ENCODE measurements at regions not wholly inside any gene's neighbourhood (a gene's known extent, or its start where the extent isn't known, plus 50 kb on each side); places are given as distances from the start of the nearest gene placed in this dataset.

- DNase-seq (ENCODE audit: low read depth in 2 of 2, low spot score in 1 of 2): no peak
Measured at GRCh38 chr9:38229504-38230155, 160.6 kb upstream of the SHB start.

- no peak for DNase-seq (ENCODE audit: low read depth in 2 of 2, low spot score in 1 of 2)
Measured at GRCh38 chr9:38229104-38229500, 160.1 kb upstream of the SHB start.

GRCh38 chr9:38228331-38229103 lies 159.5 kb upstream of the SHB start:
- DNase-seq (ENCODE audit: low read depth in 2 of 2, low spot score in 1 of 2): no peak

GRCh38 chr9:38227656-38228055 lies 158.6 kb upstream of the SHB start:
- no peak for DNase-seq (ENCODE audit: low read depth in 2 of 2, low spot score in 1 of 2)

GRCh38 chr9:38227061-38227540 lies 158.1 kb upstream of the SHB start:
- peak; percentile 31 to 35 for DNase-seq (ENCODE audit: low read depth in 2 of 2, low spot score in 1 of 2)

- no peak for DNase-seq (ENCODE audit: low read depth in 2 of 2, low spot score in 1 of 2)
Measured at GRCh38 chr9:38226491-38226951, 157.5 kb upstream of the SHB start.

GRCh38 chr9:38224941-38225340 lies 155.9 kb upstream of the SHB start:
- DNase-seq (ENCODE audit: low read depth in 2 of 2, low spot score in 1 of 2): no peak

- no peak for DNase-seq (ENCODE audit: low read depth in 2 of 2, low spot score in 1 of 2)
Measured at GRCh38 chr9:38216572-38216971, 147.5 kb upstream of the SHB start.

GRCh38 chr9:38215465-38215864 lies 146.4 kb upstream of the SHB start:
- no peak for DNase-seq (ENCODE audit: low read depth in 2 of 2, low spot score in 1 of 2)

GRCh38 chr9:38214432-38214831 lies 145.4 kb upstream of the SHB start:
- no peak for DNase-seq (ENCODE audit: low read depth in 2 of 2, low spot score in 1 of 2)

- DNase-seq (ENCODE audit: low read depth in 2 of 2, low spot score in 1 of 2): no peak
Measured at GRCh38 chr9:38213631-38214299, 144.7 kb upstream of the SHB start.

- no peak for DNase-seq (ENCODE audit: low read depth in 2 of 2, low spot score in 1 of 2)
Measured at GRCh38 chr9:38212016-38212415, 143.0 kb upstream of the SHB start.

- DNase-seq (ENCODE audit: low read depth in 2 of 2, low spot score in 1 of 2): no peak
Measured at GRCh38 chr9:38211002-38211401, 142.0 kb upstream of the SHB start.

GRCh38 chr9:38208206-38208901 lies 139.3 kb upstream of the SHB start:
- no peak for DNase-seq (ENCODE audit: low read depth in 2 of 2, low spot score in 1 of 2)

GRCh38 chr9:38207247-38207778 lies 138.3 kb upstream of the SHB start:
- DNase-seq (ENCODE audit: low read depth in 2 of 2, low spot score in 1 of 2): no peak

- no peak for DNase-seq (ENCODE audit: low read depth in 2 of 2, low spot score in 1 of 2)
Measured at GRCh38 chr9:38205279-38205678, 136.3 kb upstream of the SHB start.

- DNase-seq (ENCODE audit: low read depth in 2 of 2, low spot score in 1 of 2): no peak
Measured at GRCh38 chr9:38202336-38202938, 133.4 kb upstream of the SHB start.

GRCh38 chr9:38201844-38202243 lies 132.8 kb upstream of the SHB start:
- DNase-seq (ENCODE audit: low read depth in 2 of 2, low spot score in 1 of 2): no peak

GRCh38 chr9:38200431-38200830 lies 131.4 kb upstream of the SHB start:
- no peak for DNase-seq (ENCODE audit: low read depth in 2 of 2, low spot score in 1 of 2)

GRCh38 chr9:38198140-38198539 lies 129.1 kb upstream of the SHB start:
- DNase-seq (ENCODE audit: low read depth in 2 of 2, low spot score in 1 of 2): no peak

GRCh38 chr9:38196714-38197113 lies 127.7 kb upstream of the SHB start:
- no peak for DNase-seq (ENCODE audit: low read depth in 2 of 2, low spot score in 1 of 2)
